H9 (cell line): ENCODE measurements at regions not wholly inside any gene's neighbourhood (a gene's known extent, or its start where the extent isn't known, plus 50 kb on each side); places are given as distances from the start of the nearest gene placed in this dataset.

Experiments
- DNase-seq: peaks from one replicate; pipeline ENCODE4 v3.0.0-alpha.2; 2017
- H2AFZ ChIP-seq: one replicate; pipeline ENCODE4 v1.6.1; 2013; ENCODE audit warnings: mild to moderate bottlenecking, low read length, control low read depth, moderate library complexity
- H2AK5ac ChIP-seq: 2 replicates; pipeline ENCODE4 v1.6.1; 2013; ENCODE audit warnings: low read length, control low read depth, mixed read lengths; ENCODE audit not compliant: insufficient read length
- H2BK120ac ChIP-seq: one replicate; pipeline ENCODE4 v1.6.1; 2013; ENCODE audit warnings: low read depth, mild to moderate bottlenecking, low read length, control low read depth, inconsistent platforms; ENCODE audit not compliant: poor library complexity, severe bottlenecking
- H2BK12ac ChIP-seq: 2 replicates; pipeline ENCODE4 v1.6.1; 2013; ENCODE audit warnings: low read length, control low read depth, mixed read lengths, low read depth; ENCODE audit not compliant: insufficient read length
- H2BK15ac ChIP-seq: 2 replicates; pipeline ENCODE4 v1.6.1; 2013; ENCODE audit warnings: low read depth, low read length, control low read depth
- H2BK20ac ChIP-seq: one replicate; pipeline ENCODE4 v1.6.1; 2013; ENCODE audit warnings: low read depth, mild to moderate bottlenecking, low read length, control low read depth, inconsistent platforms; ENCODE audit not compliant: poor library complexity, severe bottlenecking
- H2BK5ac ChIP-seq: 2 replicates; pipeline ENCODE4 v1.6.1; 2013; ENCODE audit warnings: low read length, control low read depth, mixed read lengths; ENCODE audit not compliant: insufficient read length
- H3K14ac ChIP-seq: 2 replicates; pipeline ENCODE4 v1.6.1; 2013; ENCODE audit warnings: low read length, control low read depth; ENCODE audit not compliant: insufficient read depth
- H3K18ac ChIP-seq: 2 replicates; pipeline ENCODE4 v1.6.1; 2013; ENCODE audit warnings: low read depth, mild to moderate bottlenecking, mixed read lengths, low read length, control low read depth; ENCODE audit not compliant: insufficient read length
- H3K23ac ChIP-seq: 2 replicates; pipeline ENCODE4 v1.6.1; 2013; ENCODE audit warnings: low read length, control low read depth, mixed read lengths, low read depth; ENCODE audit not compliant: insufficient read length
- H3K23me2 ChIP-seq: 2 replicates; pipeline ENCODE4 v1.6.1; 2013; ENCODE audit warnings: low read depth, mild to moderate bottlenecking, mixed read lengths, low read length, control low read depth; ENCODE audit not compliant: insufficient read length, poor library complexity, severe bottlenecking
- H3K27ac ChIP-seq: 2 replicates; pipeline ENCODE4 v1.5.1; 2013; ENCODE audit warnings: low read length, control low read depth, mixed read lengths, low read depth; ENCODE audit not compliant: insufficient read length
- H3K27me3 ChIP-seq: 2 replicates; pipeline ENCODE4 v1.6.1; 2013; ENCODE audit warnings: low read length, control low read depth, inconsistent platforms; ENCODE audit not compliant: insufficient read depth
- H3K4ac ChIP-seq: 2 replicates; pipeline ENCODE4 v1.6.1; 2013; ENCODE audit warnings: low read depth, mild to moderate bottlenecking, control low read depth, inconsistent platforms, low read length, moderate library complexity
- H3K4me1 ChIP-seq: 2 replicates; pipeline ENCODE4 v1.6.1; 2013; ENCODE audit warnings: low read length, control low read depth, inconsistent platforms; ENCODE audit not compliant: insufficient read depth
- H3K4me2 ChIP-seq: 2 replicates; pipeline ENCODE4 v1.6.1; 2013; ENCODE audit warnings: low read length, control low read depth, mixed read lengths; ENCODE audit not compliant: insufficient read length, insufficient read depth
- H3K56ac ChIP-seq: 2 replicates; pipeline ENCODE4 v1.6.1; 2013; ENCODE audit warnings: low read depth, mild to moderate bottlenecking, mixed read lengths, low read length, control low read depth; ENCODE audit not compliant: insufficient read length
- H3K79me1 ChIP-seq: 2 replicates; pipeline ENCODE4 v1.6.1; 2013; ENCODE audit warnings: low read depth, mild to moderate bottlenecking, moderate library complexity, low read length, control low read depth, inconsistent platforms; ENCODE audit not compliant: insufficient read depth, poor library complexity, severe bottlenecking
- H3K79me2 ChIP-seq: 2 replicates; pipeline ENCODE4 v1.6.1; 2013; ENCODE audit warnings: low read length, control low read depth, inconsistent platforms; ENCODE audit not compliant: insufficient read depth
- H3K9ac ChIP-seq: 2 replicates; pipeline ENCODE4 v1.6.1; 2013; ENCODE audit warnings: low read length, control low read depth, mixed read lengths; ENCODE audit not compliant: insufficient read length; ENCODE audit errors: extremely low read depth
- H3K9me3 ChIP-seq: one replicate; pipeline ENCODE4 v1.6.1; 2013; ENCODE audit warnings: low read depth, low read length, inconsistent platforms; ENCODE audit not compliant: control insufficient read depth
- H3T11ph ChIP-seq: one replicate; pipeline ENCODE4 v1.6.1; 2013; ENCODE audit warnings: mild to moderate bottlenecking, low read length, control low read depth, inconsistent platforms
- H4K20me1 ChIP-seq: one replicate; pipeline ENCODE4 v1.6.1; 2013; ENCODE audit not compliant: control insufficient read depth, insufficient read length, insufficient read depth
- H4K5ac ChIP-seq: 2 replicates; pipeline ENCODE4 v1.6.1; 2013; ENCODE audit warnings: low read depth, mild to moderate bottlenecking, mixed read lengths, low read length, control low read depth; ENCODE audit not compliant: insufficient read length
- H4K8ac ChIP-seq: replicated peaks from 2 replicates; pipeline ENCODE4 v1.6.1; 2013; ENCODE audit warnings: low read length, control low read depth, mixed read lengths, low read depth; ENCODE audit not compliant: insufficient read length
- H4K91ac ChIP-seq: 2 replicates; pipeline ENCODE4 v1.6.1; 2013; ENCODE audit warnings: low read depth, mild to moderate bottlenecking, moderate library complexity, mixed read lengths, low read length, control low read depth; ENCODE audit not compliant: insufficient read length
- H3K27ac Mint-ChIP-seq, 3 experiments: 2 replicates in 2 of 3; 3 replicates in 1 of 3; pipeline ENCODE4 v1.8.0; 2020 to 2021; ENCODE audit warnings: mixed read lengths in 3 of 3, mild to moderate bottlenecking in 1 of 3, moderate library complexity in 1 of 3
- H3K27me3 Mint-ChIP-seq: 2 replicates; pipeline ENCODE4 v1.8.0; 2021; ENCODE audit warnings: low read depth, mild to moderate bottlenecking, moderate library complexity, mixed read lengths
- H3K36me3 Mint-ChIP-seq, 3 experiments: 2 replicates in 2 of 3; 3 replicates in 1 of 3; pipeline ENCODE4 v1.8.0; 2020 to 2021; ENCODE audit warnings: low read depth in 3 of 3, mixed read lengths in 3 of 3; ENCODE audit not compliant: insufficient read depth in 1 of 3
- H3K4me1 Mint-ChIP-seq, 2 experiments: 2 replicates each; pipeline ENCODE4 v1.8.0; 2020; ENCODE audit warnings: mixed read lengths in 2 of 2
- H3K4me3 Mint-ChIP-seq, 2 experiments: 2 replicates in 1 of 2; 3 replicates in 1 of 2; pipeline ENCODE4 v1.8.0; 2020 to 2021; ENCODE audit warnings: mild to moderate bottlenecking in 2 of 2, mixed read lengths in 2 of 2, moderate library complexity in 1 of 2
- H3K9me3 Mint-ChIP-seq, 2 experiments: 2 replicates in 1 of 2; 3 replicates in 1 of 2; pipeline ENCODE4 v1.8.0; 2020; ENCODE audit warnings: mild to moderate bottlenecking in 2 of 2, mixed read lengths in 2 of 2, moderate library complexity in 1 of 2
- WGBS: extraction: QIAGEN DNeasy Blood & Tissue Kit; methylation state at CpG from one replicate; pipeline ENCODE4 v1.1.7; 2013; ENCODE audit warnings: missing lambda C conversion rate, low lambda C conversion rate, mixed read lengths; ENCODE audit not compliant: insufficient read length; ENCODE audit errors: extremely low coverage; 5-methylcytosine and 5-hydroxymethylcytosine counted together
- TF ChIP-seq, protein P1 (sequence below): fragments of 200-600 bp; sonication (generic); conservative IDR thresholded peaks from 3 replicates; pipeline ENCODE4 v1.8.0; 2021; ENCODE audit warnings: antibody characterized with exemption, mild to moderate bottlenecking

DNA sequence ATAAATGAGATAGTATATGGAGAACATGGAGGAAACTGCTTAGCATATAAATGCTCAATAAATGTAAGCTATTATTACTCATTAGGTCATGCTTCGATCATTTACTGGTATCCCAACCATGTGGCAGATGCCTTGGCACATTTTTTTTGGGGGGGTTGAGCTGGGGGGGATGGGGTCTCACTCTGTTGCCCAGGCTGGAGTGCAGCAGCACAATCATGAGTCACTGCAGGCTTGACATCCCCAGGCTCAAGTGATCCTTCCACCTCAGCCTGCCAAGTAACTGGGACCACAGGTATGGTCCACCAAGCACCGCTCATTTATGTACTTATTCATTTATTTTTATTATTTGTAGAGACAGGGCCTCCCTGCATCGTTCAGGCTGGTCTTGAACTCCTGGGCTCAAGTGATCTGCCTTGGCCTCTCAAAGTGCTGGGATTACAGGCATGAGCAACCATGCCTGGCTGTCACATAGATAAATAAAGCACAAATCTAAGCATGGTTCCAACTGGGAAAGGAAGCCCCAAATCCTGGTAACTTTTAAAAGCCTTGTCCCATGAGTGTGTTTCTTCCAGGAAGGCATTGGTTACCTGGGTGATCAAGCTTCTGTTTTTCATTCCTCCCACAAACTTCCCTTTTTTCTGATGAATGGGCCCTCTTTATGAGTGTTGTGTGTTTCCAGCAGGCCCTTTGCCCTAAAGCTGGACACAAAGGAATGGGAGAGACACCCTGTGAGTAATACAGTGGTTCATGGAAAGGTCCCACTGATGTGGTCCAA lies 147.4 kb upstream of the UMPS start:
- H3K23ac ChIP-seq: no peak overlapping the region
- WGBS: no CpG with 5 or more reads among the region's 3 CpGs
- no peaks in the 10 kb centered on the region for H3K9me3 ChIP-seq
- H3K23me2 ChIP-seq: peaks cover 17% of the 10 kb centered on the region
- peaks cover 30% of the 10 kb centered on the region in 2 experiments for H3K4me1 Mint-ChIP-seq
- H3K56ac ChIP-seq: no peak overlapping the region
- no peak for DNase-seq
- no peak overlapping the region for H3K18ac ChIP-seq
- H3K14ac ChIP-seq: no peak overlapping the region
- H4K20me1 ChIP-seq: no peaks in the 10 kb centered on the region
- no peak overlapping the region for H4K5ac ChIP-seq
- no peak overlapping the region for H2BK20ac ChIP-seq
- no peak overlapping the region for H2AK5ac ChIP-seq
- no peak overlapping the region for H4K8ac ChIP-seq
- H3K4me2 ChIP-seq: no peak overlapping the region
- H3K79me2 ChIP-seq: no peaks in the 10 kb centered on the region
- H3K4ac ChIP-seq: no peak overlapping the region
- peaks cover 5% of the 10 kb centered on the region; the same call in 1 of the 2 replicates for H3K4me1 ChIP-seq
- peaks cover 50% of the 10 kb centered on the region for H3K27me3 Mint-ChIP-seq
- H3K79me1 ChIP-seq: no peaks in the 10 kb centered on the region
- H4K91ac ChIP-seq: no peak overlapping the region
- no peak overlapping the region for H2AFZ ChIP-seq
- H3K4me3 Mint-ChIP-seq: no peak overlapping the region
- peaks cover 16% of the 10 kb centered on the region for H3K27me3 ChIP-seq
- H3K36me3 Mint-ChIP-seq: no peaks in the 10 kb centered on the region
- H2BK5ac ChIP-seq: no peak overlapping the region
- no peak overlapping the region for H3T11ph ChIP-seq
- H2BK120ac ChIP-seq: no peak overlapping the region
- H2BK15ac ChIP-seq: no peak overlapping the region
- no peak overlapping the region for H2BK12ac ChIP-seq
- H3K27ac Mint-ChIP-seq: no peak overlapping the region
- H3K9me3 Mint-ChIP-seq: no peaks in the 10 kb centered on the region
- H3K27ac ChIP-seq: no peak overlapping the region
- no peak overlapping the region for H3K9ac ChIP-seq
- TF ChIP-seq, protein P1, sequence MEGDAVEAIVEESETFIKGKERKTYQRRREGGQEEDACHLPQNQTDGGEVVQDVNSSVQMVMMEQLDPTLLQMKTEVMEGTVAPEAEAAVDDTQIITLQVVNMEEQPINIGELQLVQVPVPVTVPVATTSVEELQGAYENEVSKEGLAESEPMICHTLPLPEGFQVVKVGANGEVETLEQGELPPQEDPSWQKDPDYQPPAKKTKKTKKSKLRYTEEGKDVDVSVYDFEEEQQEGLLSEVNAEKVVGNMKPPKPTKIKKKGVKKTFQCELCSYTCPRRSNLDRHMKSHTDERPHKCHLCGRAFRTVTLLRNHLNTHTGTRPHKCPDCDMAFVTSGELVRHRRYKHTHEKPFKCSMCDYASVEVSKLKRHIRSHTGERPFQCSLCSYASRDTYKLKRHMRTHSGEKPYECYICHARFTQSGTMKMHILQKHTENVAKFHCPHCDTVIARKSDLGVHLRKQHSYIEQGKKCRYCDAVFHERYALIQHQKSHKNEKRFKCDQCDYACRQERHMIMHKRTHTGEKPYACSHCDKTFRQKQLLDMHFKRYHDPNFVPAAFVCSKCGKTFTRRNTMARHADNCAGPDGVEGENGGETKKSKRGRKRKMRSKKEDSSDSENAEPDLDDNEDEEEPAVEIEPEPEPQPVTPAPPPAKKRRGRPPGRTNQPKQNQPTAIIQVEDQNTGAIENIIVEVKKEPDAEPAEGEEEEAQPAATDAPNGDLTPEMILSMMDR: no peak
